ENCODE measurements at regions not wholly inside any gene's neighbourhood (a gene's known extent, or its start where the extent isn't known, plus 50 kb on each side); places are given as distances from the start of the nearest gene placed in this dataset.

DNA sequence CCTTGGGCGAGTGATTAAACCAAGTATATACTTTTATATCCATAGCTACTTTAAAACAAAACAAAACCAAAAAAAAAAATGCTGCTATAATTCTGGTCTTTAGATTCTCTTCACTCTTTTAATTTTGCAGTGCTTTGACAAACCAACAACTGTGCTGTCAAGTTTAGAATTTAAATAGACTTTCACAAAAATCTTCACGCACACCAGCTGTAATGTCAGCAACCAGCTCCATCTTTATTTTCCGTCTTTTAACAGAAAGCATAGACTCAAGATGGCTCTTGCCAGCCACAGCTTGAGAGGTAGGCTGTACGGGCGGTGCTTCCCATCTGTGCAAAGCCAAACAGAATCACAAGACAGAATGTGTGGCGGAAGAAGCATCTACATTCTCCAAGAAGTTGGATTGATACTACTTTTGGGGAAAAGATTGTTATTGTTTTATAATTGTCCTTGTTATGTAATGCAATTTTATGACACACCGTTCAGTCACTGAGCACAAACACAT lies 388.3 kb upstream of the MAGEC2 start:
- TF ChIP-seq CTCF (IDR thresholded peaks at IDR 0.05): no peak
- TF ChIP-seq POLR2AphosphoS5 (IDR thresholded peaks at IDR 0.05; ENCODE audit: low read depth, low read length): no peak
- TF ChIP-seq SIN3A (IDR thresholded peaks at IDR 0.05; ENCODE audit: borderline replicate concordance, insufficient read depth, low read depth, low read length): no peak
- no peak for TF ChIP-seq REST (IDR thresholded peaks at IDR 0.05; ENCODE audit: insufficient read depth in 1 of 2, low read depth in 2 of 2, low read length in 1 of 2)
- no peak for TF ChIP-seq TCF7L2 (IDR thresholded peaks at IDR 0.05; ENCODE audit: low read depth, low read length)
- no TSS peak for BruUV-seq (replicated peaks)
- Histone ChIP-seq H3K27me3 (ENCODE audit: control insufficient read depth, insufficient read depth, low read length) (no peaks in the 10 kb centered on the region), H3K4me3 (ENCODE audit: low read depth in 2 of 2, low read length in 2 of 2) (no peak overlapping the region), H3K27ac (ENCODE audit: low read length) (no peak overlapping the region), H3K36me3 (ENCODE audit: control insufficient read depth, insufficient read depth, low read length) (no peaks in the 10 kb centered on the region), H3K4me1 (ENCODE audit: control insufficient read depth, insufficient read depth, low read length) (no peaks in the 10 kb centered on the region), H3K9me3 (ENCODE audit: control insufficient read depth, insufficient read depth, low read depth, low read length) (no peaks in the 10 kb centered on the region)
- intact Hi-C loops (cut with micrococcal nuclease; ENCODE audit: unreplicated experiment) (no loop called here), in situ Hi-C loops (cut with HindIII; ENCODE audit: low pct_unique_long_range_greater_than_20kb, low sequenced_read_pairs) (no loop called here)
- ATAC-seq (no peak), DNase-seq (ENCODE audit: low read depth, low spot score) (no peak)
- POLR2A ChIA-PET: interaction anchor here (0.6 kb wide), 1 partner anchor 29 kb away, joined by 4 read pairs; no protein-coding TSS in a partner anchor
- CTCF ChIA-PET: interaction anchor here (0.6 kb wide), 1 partner anchor 1831 kb away, joined by 4 read pairs; no protein-coding TSS in a partner anchor

DNA sequence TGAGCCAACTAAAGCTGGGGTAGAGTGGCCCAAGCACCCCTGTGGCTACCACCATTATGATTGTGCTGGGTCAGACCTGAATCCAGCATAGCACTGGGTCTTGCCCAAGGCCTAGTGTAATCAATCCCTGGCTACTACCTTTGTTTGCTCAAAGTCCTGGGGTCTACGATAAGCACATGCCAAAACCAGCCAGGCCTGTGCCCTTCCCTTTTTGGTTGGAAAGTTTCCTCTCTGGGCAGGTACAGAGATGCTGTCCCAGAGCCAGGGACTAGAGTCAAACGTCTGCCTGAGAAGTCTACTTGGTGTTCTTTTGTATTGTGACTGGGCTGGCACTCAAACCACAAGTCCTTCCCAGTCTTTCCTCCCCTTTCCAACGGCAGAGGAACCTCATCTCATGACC lies 371.5 kb upstream of the MAGEC2 start:
- BruUV-seq (replicated peaks): no TSS peak
- no peak for ATAC-seq
- H3K9me3 ChIP-seq (ENCODE audit: control insufficient read depth, insufficient read depth, low read depth, low read length): no peaks in the 10 kb centered on the region
- no peak overlapping the region for H3K4me3 ChIP-seq (ENCODE audit: low read depth in 2 of 2, low read length in 2 of 2)
- H3K4me1 ChIP-seq (ENCODE audit: control insufficient read depth, insufficient read depth, low read length): no peaks in the 10 kb centered on the region
- CTCF ChIA-PET: no interaction called here
- no peak for DNase-seq (ENCODE audit: low read depth, low spot score)
- POLR2A ChIA-PET: no interaction called here
- no peak overlapping the region for H3K27ac ChIP-seq (ENCODE audit: low read length)
- H3K36me3 ChIP-seq (ENCODE audit: control insufficient read depth, insufficient read depth, low read length): no peaks in the 10 kb centered on the region
- no peaks in the 10 kb centered on the region for H3K27me3 ChIP-seq (ENCODE audit: control insufficient read depth, insufficient read depth, low read length)
- intact Hi-C loops (cut with micrococcal nuclease; ENCODE audit: unreplicated experiment): no loop called here
- in situ Hi-C loops (cut with HindIII; ENCODE audit: low pct_unique_long_range_greater_than_20kb, low sequenced_read_pairs): no loop called here
- TF ChIP-seq CTCF (IDR thresholded peaks at IDR 0.05) (no peak), REST (IDR thresholded peaks at IDR 0.05; ENCODE audit: insufficient read depth in 1 of 2, low read depth in 2 of 2, low read length in 1 of 2) (no peak), TCF7L2 (IDR thresholded peaks at IDR 0.05; ENCODE audit: low read depth, low read length) (no peak), SIN3A (IDR thresholded peaks at IDR 0.05; ENCODE audit: borderline replicate concordance, insufficient read depth, low read depth, low read length) (no peak), POLR2AphosphoS5 (IDR thresholded peaks at IDR 0.05; ENCODE audit: low read depth, low read length) (no peak)
